HG03175 (cell line): ENCODE measurements at regions not wholly inside any gene's neighbourhood (a gene's known extent, or its start where the extent isn't known, plus 50 kb on each side); places are given as distances from the start of the nearest gene placed in this dataset.
"Not testable (repeated sequence)": the region's sequence is repeated elsewhere in the genome, so short reads cannot be mapped to it uniquely, and the experiment has no call there.

Experiments used
- ATAC-seq: cut with Tn5 transposase; IDR thresholded peaks from one replicate; pipeline ENCODE4 v1.9.1; 2021; ENCODE audit warnings: mild to moderate bottlenecking, moderate library complexity; ENCODE audit not compliant: unreplicated experiment

DNA sequence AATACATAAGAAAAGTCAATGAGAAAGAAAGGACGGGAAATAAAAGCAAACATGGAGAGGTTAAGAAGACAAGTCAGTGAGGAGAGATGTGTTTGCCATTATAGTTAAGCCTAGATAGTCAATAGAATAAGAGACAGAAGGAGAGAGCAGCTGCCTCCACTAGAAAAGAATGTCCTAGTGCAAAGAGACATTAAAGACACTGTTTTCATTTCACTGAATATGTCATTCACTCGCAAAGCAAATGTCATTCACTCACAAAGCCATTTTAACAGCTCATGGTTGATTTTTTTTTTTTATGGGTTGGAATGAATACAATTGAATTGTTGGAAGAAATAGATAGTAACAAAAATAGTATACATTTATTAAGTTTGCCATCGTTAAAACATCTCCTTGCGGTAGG, 1007.6 kb downstream of the DNAJB9 start:
- no peak for ATAC-seq

- ATAC-seq = no peak
Observed at GRCh38 chr7:109579901-109580300, 1010.2 kb downstream of the DNAJB9 start.

GRCh38 chr7:109582211-109582610, 1012.5 kb downstream of the DNAJB9 start:
- no peak for ATAC-seq

GRCh38 chr7:109596948-109597347, 1027.3 kb downstream of the DNAJB9 start:
- ATAC-seq = not testable (repeated sequence)

- ATAC-seq = no peak
Observed at GRCh38 chr7:109611656-109612055, 1042.0 kb downstream of the DNAJB9 start.

DNA sequence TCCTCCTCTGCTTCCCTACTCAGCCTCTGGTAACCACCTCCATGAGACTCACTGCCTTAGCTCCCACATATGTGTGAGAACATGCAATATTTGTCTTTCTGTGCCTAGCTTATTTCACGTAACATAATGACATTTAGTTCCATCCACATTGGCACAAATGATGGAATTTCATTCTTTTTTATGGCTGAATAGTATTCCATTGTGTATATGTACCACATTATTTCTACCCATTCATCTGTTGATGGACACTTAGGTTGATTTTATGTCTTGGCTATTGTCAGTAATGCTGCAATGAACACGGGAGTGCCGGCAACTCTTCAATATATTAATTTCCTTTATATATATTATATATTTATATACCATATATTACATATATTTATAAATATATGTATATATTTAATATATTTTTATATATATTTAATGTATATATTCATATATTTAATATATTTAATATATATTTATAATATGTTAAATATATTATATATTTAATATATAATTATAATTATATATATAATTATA, 1046.9 kb downstream of the DNAJB9 start:
- no peak for ATAC-seq

GRCh38 chr7:109622320-109622719, 1052.6 kb downstream of the DNAJB9 start:
- no peak for ATAC-seq

DNA sequence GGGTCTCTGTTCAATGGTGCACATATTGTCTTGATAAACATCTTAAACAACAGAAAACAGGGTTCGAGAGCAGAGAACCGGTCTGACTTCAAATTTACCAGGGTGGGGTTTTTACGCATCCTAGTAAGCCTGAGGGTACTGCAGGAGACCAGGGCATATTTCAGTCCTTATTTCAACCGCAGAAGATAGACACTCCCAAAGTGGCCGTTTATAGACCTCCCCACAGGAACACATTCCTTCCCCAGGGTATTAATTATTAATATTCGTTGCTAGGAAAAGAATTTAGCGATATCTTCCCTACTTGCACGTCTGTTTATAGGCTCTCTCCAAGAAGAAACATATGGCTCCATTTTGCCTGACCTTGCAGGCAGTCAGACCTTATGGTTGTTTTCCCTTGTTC, 1063.2 kb downstream of the DNAJB9 start:
- not testable (repeated sequence) for ATAC-seq

- no peak for ATAC-seq
Observed at GRCh38 chr7:109635374-109635773, 1065.7 kb downstream of the DNAJB9 start.

DNA sequence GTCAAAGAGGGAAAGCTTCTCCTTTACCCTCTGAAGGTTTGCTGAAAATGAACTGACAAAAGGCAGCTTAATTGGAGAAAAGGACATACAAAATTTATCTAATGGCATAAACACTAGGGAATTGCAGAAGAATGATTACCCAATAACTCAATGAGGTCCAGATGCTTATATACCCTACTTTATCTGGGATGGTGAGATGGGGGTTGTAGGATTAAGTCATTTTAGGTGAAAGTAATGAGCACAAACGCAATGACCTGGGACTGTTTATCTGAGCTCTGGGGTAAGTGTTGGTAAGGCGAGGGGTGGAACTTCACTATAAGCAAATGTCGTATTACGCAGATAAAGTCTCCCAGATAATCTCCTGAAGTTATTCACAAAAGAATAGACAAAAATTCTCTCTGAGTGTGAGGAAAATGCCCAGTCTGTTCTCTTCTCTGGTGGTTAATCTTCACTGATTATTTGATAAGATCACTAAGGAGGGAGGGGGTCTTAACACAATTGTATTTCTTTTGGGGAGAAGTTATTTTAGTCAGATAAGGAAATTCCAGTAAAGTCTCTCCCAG, 1067.8 kb downstream of the DNAJB9 start:
- no peak for ATAC-seq

DNA sequence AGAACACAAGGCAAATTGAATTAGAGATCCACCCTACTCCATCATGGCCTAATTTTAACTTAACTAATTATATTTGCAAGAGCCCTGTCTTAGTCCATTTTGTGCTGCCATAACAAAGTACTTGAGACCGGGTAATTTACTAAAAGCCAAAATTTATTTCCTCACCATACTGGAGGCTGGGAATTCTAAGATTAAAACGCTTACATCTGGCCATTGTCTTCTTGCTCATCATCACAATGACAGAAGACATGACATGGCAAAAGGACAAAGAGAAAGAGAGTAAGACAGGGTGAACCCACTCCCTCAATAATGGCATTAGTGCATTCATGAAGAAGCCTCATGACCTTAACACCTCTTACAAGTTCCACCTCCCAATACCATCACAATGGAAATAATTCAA, 1068.6 kb downstream of the DNAJB9 start:
- no peak for ATAC-seq

- ATAC-seq = no peak
Observed at GRCh38 chr7:109639561-109639960, 1069.9 kb downstream of the DNAJB9 start.

DNA sequence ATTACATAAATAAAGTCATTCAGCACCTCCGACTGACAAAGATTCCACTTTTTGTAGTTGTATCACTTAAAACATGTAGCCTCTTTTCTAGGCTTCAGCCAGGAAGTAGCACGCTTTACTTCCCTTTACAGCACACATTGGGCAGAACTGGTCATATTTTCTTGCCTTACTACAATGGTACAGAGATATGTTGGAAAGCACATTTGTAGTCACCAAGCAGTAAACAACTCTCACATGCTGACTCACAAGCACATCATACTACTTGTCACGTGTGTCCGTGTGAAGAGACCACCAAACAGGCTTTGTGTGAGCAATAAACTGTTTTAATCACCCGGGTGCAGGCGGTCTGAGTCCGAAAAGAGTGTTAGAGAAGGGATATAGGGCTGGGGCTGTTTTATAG, 1071.8 kb downstream of the DNAJB9 start:
- ATAC-seq = no peak

- no peak for ATAC-seq
Observed at GRCh38 chr7:109646124-109646523, 1076.5 kb downstream of the DNAJB9 start.

DNA sequence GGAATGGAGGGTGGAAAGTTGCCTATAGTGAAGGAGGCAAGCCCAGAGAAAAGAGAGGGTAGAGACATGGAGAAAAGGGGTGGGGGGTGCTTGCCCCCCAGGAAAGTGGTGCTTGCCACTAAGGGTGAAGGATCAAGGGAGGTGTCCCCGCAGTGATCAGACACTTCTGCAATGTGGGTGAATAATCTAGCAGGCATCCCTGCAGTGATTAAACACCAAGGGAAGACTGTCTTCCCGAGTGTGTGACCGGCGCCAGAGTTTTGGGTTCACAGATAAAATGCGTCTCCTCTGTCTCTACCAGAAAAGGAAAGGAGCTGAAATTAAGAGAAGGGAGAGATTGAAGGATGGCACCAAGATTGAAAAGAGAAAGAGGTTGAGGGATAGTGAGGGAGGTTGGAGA, 1076.9 kb downstream of the DNAJB9 start:
- ATAC-seq = not testable (repeated sequence)

- not testable (repeated sequence) for ATAC-seq
Observed at GRCh38 chr7:109647263-109647662, 1077.6 kb downstream of the DNAJB9 start.

- ATAC-seq = no peak
Observed at GRCh38 chr7:109659261-109659660, 1089.6 kb downstream of the DNAJB9 start.

GRCh38 chr7:109660401-109660800, 1090.7 kb downstream of the DNAJB9 start:
- no peak for ATAC-seq

- no peak for ATAC-seq
Observed at GRCh38 chr7:109663806-109664205, 1094.1 kb downstream of the DNAJB9 start.

GRCh38 chr7:109687269-109687668, 1117.6 kb downstream of the DNAJB9 start:
- ATAC-seq = not testable (repeated sequence)

GRCh38 chr7:109692613-109693012, 1122.9 kb downstream of the DNAJB9 start:
- ATAC-seq = not testable (repeated sequence)

- no peak for ATAC-seq
Observed at GRCh38 chr7:109694149-109695071, 1124.7 kb downstream of the DNAJB9 start.
